ENCODE measurements at regions not wholly inside any gene's neighbourhood (a gene's known extent, or its start where the extent isn't known, plus 50 kb on each side); places are given as distances from the start of the nearest gene placed in this dataset.

GRCh38 chr16:61042737-61043136 lies 993.5 kb downstream of the CDH8 start:
- WGBS, 2 donors = 26 to 33% methylated on average over 3 of the region's 3 CpGs
- Histone ChIP-seq H3K4me1 (no peaks in the 10 kb centered on the region), H3K4me3 (no peak overlapping the region), H3K36me3 (replicated peaks in 1 of 2; ENCODE audit: insufficient read depth in 1 of 2, low read depth in 2 of 2) (no peaks in the 10 kb centered on the region), H3K27me3 (no peaks in the 10 kb centered on the region), H3K27ac (no peak overlapping the region), H3K9me3 (no peaks in the 10 kb centered on the region)
- ATAC-seq = no peak
- TF ChIP-seq POLR2A (IDR thresholded peaks at IDR 0.05) = no peak
- no peak for TF ChIP-seq CTCF (IDR thresholded peaks at IDR 0.05)
- no peak for DNase-seq
- intact Hi-C loops (cut with DNase I) = no loop called here

GRCh38 chr16:61030616-61031015 lies 1005.6 kb downstream of the CDH8 start:
- no peaks in the 10 kb centered on the region for H3K4me1 ChIP-seq
- 81% methylated on average over 7 to 8 of the region's 8 CpGs for WGBS, 2 donors
- TF ChIP-seq POLR2A (IDR thresholded peaks at IDR 0.05) (no peak), CTCF (IDR thresholded peaks at IDR 0.05) (no peak)

GRCh38 chr16:61024180-61024900 lies 1011.9 kb downstream of the CDH8 start:
- TF ChIP-seq POLR2A (IDR thresholded peaks at IDR 0.05) (no peak), CTCF (IDR thresholded peaks at IDR 0.05) (no peak)
- H3K36me3 ChIP-seq (replicated peaks in 1 of 2; ENCODE audit: insufficient read depth in 1 of 2, low read depth in 2 of 2) = no peaks in the 10 kb centered on the region
- no peak overlapping the region for H3K27ac ChIP-seq
- no peak overlapping the region for H3K4me3 ChIP-seq
- DNase-seq (no peak), ATAC-seq (no peak)
- H3K27me3 ChIP-seq = no peaks in the 10 kb centered on the region
- no peaks in the 10 kb centered on the region for H3K4me1 ChIP-seq
- H3K9me3 ChIP-seq = no peaks in the 10 kb centered on the region
- intact Hi-C loops (cut with DNase I) = no loop called here
- 36 to 49% methylated on average over 3 of the region's 3 CpGs for WGBS, 2 donors

More at GRCh38 chr16:61030616-61031015, 1005.6 kb downstream of the CDH8 start:
- DNase-seq (no peak), ATAC-seq (no peak)
- Histone ChIP-seq H3K27me3 (no peaks in the 10 kb centered on the region), H3K27ac (no peak overlapping the region), H3K9me3 (no peaks in the 10 kb centered on the region), H3K36me3 (replicated peaks in 1 of 2; ENCODE audit: insufficient read depth in 1 of 2, low read depth in 2 of 2) (no peaks in the 10 kb centered on the region), H3K4me3 (no peak overlapping the region)
- intact Hi-C loops (cut with DNase I) = no loop called here

GRCh38 chr16:61014869-61015268 lies 1021.4 kb downstream of the CDH8 start:
- no peak for TF ChIP-seq POLR2A (IDR thresholded peaks at IDR 0.05)
- no peak for TF ChIP-seq CTCF (IDR thresholded peaks at IDR 0.05)
- ATAC-seq (no peak), DNase-seq (no peak)

GRCh38 chr16:61007694-61008093 lies 1028.5 kb downstream of the CDH8 start:
- H3K4me3 ChIP-seq = no peak overlapping the region
- H3K27me3 ChIP-seq = no peaks in the 10 kb centered on the region
- intact Hi-C loops (cut with DNase I) = no loop called here
- no peaks in the 10 kb centered on the region for H3K9me3 ChIP-seq
- no peak for TF ChIP-seq CTCF (IDR thresholded peaks at IDR 0.05)
- no peak for TF ChIP-seq POLR2A (IDR thresholded peaks at IDR 0.05)
- H3K4me1 ChIP-seq = no peaks in the 10 kb centered on the region
- no peak for ATAC-seq
- DNase-seq = no peak
- H3K27ac ChIP-seq = no peak overlapping the region
- WGBS, 2 donors = 62 to 66% methylated on average over 8 of the region's 8 CpGs
- no peaks in the 10 kb centered on the region for H3K36me3 ChIP-seq (replicated peaks in 1 of 2; ENCODE audit: insufficient read depth in 1 of 2, low read depth in 2 of 2)

More at GRCh38 chr16:61014869-61015268, 1021.4 kb downstream of the CDH8 start:
- Histone ChIP-seq H3K4me3 (no peak overlapping the region), H3K27ac (no peak overlapping the region), H3K9me3 (no peaks in the 10 kb centered on the region), H3K27me3 (no peaks in the 10 kb centered on the region), H3K4me1 (no peaks in the 10 kb centered on the region), H3K36me3 (replicated peaks in 1 of 2; ENCODE audit: insufficient read depth in 1 of 2, low read depth in 2 of 2) (no peaks in the 10 kb centered on the region)
- 55 to 64% methylated on average over 6 of the region's 6 CpGs for WGBS, 2 donors
- intact Hi-C loops (cut with DNase I) = no loop called here
